ENCODE measurements at regions not wholly inside any gene's neighbourhood (a gene's known extent, or its start where the extent isn't known, plus 50 kb on each side); places are given as distances from the start of the nearest gene placed in this dataset.

DNA sequence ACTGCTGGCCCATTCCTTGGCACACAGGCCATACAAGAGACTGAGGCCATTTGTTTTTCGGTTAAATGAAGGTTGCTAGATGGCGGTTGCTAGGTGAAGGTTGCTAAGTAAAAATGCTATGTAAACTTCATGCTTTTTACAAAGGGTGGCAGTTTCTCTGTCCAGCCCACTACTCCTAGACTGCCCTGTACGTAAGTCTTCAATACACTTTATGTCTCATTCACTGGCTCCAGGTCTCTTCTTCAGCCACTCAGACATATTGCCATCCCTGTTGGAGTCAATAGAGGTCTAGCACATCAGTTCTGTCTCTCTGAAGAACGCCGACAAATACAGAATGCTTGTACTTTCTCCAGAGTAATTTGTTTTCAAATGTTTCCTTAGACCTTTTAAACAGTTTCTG, 370.9 kb upstream of the RND3 start:
- 89% methylated on average over 5 of the region's 5 CpGs for WGBS
- TF ChIP-seq SP1 (IDR thresholded peaks at IDR 0.05) (no peak), FOXA2 (IDR thresholded peaks at IDR 0.05) (no peak), FOXA1 (IDR thresholded peaks at IDR 0.05) (no peak), REST (IDR thresholded peaks at IDR 0.05) (no peak), MAX (IDR thresholded peaks at IDR 0.05) (no peak), HNF4A (conservative IDR thresholded peaks at IDR 0.05) (no peak), NR2F2 (IDR thresholded peaks at IDR 0.05) (no peak), EGR1 (IDR thresholded peaks at IDR 0.05; ENCODE audit: low read depth in 2 of 2) (no peak), RXRA (IDR thresholded peaks at IDR 0.05) (no peak), RAD21 (IDR thresholded peaks at IDR 0.05) (no peak), CTCF (IDR thresholded peaks at IDR 0.05; ENCODE audit: low read depth, low read length, missing input control) (no peak), HNF4G (IDR thresholded peaks at IDR 0.05) (no peak), YY1 (IDR thresholded peaks at IDR 0.05) (no peak), ZBTB33 (IDR thresholded peaks at IDR 0.05) (no peak), TAF1 (conservative IDR thresholded peaks at IDR 0.05) (no peak)
- TF ChIP-seq, protein P1, sequence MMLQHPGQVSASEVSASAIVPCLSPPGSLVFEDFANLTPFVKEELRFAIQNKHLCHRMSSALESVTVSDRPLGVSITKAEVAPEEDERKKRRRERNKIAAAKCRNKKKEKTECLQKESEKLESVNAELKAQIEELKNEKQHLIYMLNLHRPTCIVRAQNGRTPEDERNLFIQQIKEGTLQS (IDR thresholded peaks at IDR 0.05): no peak

More for the DNA sequence above, 370.9 kb upstream of the RND3 start:
- H3K9ac ChIP-seq (ENCODE audit: low read depth in 1 of 2, low read length in 2 of 2): no peak overlapping the region
- H3K27me3 ChIP-seq (ENCODE audit: control insufficient read depth in 4 of 4, insufficient read depth in 4 of 4, low read length in 3 of 4): no peaks in the 10 kb centered on the region
- no peak overlapping the region for H3K4me3 ChIP-seq (ENCODE audit: low read depth in 1 of 3, low read length in 3 of 3)
- H3K9me3 ChIP-seq (ENCODE audit: control insufficient read depth in 4 of 4, low read length in 3 of 4): no peaks in the 10 kb centered on the region
- no peak overlapping the region for H3K27ac ChIP-seq (ENCODE audit: low read depth in 1 of 2, low read length in 2 of 2)
- H3K36me3 ChIP-seq (ENCODE audit: control insufficient read depth in 4 of 4, insufficient read depth in 3 of 4, low read depth in 1 of 4, low read length in 3 of 4): no peaks in the 10 kb centered on the region
- H3K4me1 ChIP-seq (ENCODE audit: control insufficient read depth in 4 of 4, insufficient read depth in 4 of 4, low read length in 3 of 4): peaks cover 0 to 15% (median 5%) of the 10 kb centered on the region in 4 donors
- no peak for DNase-seq (ENCODE audit: low spot score)

Data from liver (tissue), 8 donors.